IPS DF 4.7 (cell line): ENCODE measurements at regions not wholly inside any gene's neighbourhood (a gene's known extent, or its start where the extent isn't known, plus 50 kb on each side); places are given as distances from the start of the nearest gene placed in this dataset.
"Not testable (repeated sequence)": the region's sequence is repeated elsewhere in the genome, so short reads cannot be mapped to it uniquely, and the experiment has no call there.

Source experiments
- DNase-seq: peaks from one replicate; pipeline ENCODE4 v3.0.0-alpha.2; 2013; ENCODE audit warnings: low spot score; ENCODE audit errors: extremely low read depth

GRCh38 chr4:104330125-104330905, 164.4 kb downstream of the CXXC4 start:
- no peak for DNase-seq

GRCh38 chr4:104326991-104327694, 167.6 kb downstream of the CXXC4 start:
- DNase-seq: not testable (repeated sequence)

- peak; percentile 2 for DNase-seq
Measured at GRCh38 chr4:104302731-104303130, 192.0 kb downstream of the CXXC4 start.

GRCh38 chr4:104294811-104295210, 199.9 kb downstream of the CXXC4 start:
- no peak for DNase-seq

DNA sequence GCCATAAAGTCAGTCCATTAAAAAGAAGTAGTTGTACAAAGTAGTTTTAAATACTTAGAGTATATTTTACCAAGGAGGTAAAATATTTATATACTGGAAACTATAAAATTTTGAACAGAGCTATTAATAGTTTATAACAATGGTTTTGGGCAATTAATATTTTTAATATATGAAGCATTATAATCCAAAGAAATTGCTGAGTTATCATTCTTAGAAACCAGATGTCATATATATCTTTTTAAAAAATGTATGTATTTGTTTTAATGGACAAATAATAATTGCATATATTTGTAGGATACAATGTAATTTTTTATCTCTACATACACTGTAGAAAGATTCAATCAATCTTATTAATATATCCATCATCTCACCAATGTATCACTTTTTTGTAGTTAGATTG, 207.8 kb downstream of the CXXC4 start:
- no peak for DNase-seq

DNA sequence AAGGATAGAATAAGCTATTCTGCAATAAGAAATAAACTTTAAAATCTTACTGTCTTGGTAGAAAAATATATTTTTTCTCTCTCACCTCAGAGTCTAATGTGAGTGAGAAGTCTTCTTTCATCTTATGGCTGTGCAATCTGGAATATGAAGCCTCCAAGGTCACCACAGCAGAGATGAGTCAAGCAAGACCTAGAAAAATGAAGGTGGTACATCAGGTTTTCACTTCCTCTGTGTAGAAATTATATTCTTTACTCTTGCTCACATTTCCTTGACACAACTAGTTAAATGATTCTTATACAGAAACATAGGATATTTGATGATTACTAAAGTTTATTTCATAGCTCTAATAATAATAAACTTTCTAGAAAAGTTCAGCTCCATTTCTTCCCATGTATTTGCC, 211.4 kb downstream of the CXXC4 start:
- no peak for DNase-seq

DNA sequence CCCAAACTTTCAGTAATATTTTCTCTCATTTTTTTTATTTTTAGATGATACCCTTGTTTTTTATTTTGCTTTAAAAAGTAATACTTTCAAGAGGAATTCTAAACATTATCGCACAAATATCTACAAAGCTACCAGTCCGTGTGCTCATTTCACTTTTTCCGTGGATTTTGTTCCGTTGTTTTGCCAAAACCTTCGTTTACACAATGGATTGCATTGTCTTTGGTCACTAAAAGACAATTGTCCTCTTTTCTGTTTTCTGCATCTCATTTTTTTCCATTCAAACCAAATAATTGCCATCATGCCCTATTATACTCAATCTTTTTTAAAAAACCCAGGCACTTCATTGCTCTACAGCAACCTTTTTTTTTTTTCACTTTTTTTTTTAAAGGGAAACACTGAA, 214.9 kb downstream of the CXXC4 start:
- no peak for DNase-seq

DNA sequence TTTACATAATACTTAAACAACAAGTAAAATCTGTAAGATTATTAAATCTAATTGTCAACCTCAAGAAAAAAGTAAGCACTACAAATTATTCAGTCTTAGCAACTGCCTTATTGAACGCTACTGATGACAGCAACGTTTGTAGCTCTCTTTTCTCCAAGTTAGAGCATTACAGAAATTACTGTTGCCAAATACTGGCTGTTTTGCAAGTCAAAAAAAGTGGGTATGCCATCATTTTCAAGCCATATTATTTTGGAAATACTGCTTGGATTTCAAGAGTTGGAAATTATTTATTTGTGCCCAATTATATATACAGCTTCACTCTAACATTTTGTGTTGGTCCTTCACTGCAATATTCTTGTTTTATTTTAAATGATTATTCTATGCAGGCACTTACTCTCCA, 221.7 kb downstream of the CXXC4 start:
- no peak for DNase-seq

GRCh38 chr4:104269603-104270002, 225.1 kb downstream of the CXXC4 start:
- not testable (repeated sequence) for DNase-seq

DNA sequence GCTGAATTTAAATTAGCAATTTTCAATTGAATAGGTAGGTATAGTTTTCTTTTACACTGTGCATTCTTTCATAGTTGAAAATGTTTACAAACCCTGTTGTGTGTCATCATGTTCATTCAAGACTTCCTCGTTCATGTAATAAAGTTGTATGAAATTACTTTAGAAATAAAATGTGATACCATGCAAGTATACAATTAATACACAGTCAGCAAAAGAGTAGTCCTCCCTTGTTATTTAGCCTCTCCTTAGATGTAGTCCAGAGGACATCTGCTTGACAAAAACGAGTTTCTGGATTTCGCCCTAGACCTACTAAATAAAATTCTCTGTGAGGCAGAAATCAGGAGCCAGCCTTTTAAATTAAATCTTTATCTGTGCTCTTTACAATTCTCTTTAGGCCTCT, 231.6 kb downstream of the CXXC4 start:
- DNase-seq: no peak

DNA sequence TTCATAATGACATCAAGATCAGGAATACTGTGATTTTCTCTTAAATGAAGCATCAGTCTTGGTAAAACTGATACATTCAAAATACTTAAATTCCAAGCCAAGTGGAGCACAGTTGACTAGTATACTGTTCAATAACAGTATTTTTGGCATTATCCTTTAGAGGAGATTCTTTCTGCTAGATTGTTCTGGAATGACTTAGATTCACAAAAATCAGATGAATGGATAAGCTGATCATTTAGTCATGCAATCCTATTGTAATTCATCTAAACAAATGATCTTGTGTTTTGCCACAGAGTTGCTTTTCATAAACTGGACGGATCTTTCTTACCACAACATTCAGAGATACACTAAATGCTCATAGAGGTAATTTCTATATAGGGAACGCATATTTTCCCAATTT, 232.0 kb downstream of the CXXC4 start:
- no peak for DNase-seq

DNA sequence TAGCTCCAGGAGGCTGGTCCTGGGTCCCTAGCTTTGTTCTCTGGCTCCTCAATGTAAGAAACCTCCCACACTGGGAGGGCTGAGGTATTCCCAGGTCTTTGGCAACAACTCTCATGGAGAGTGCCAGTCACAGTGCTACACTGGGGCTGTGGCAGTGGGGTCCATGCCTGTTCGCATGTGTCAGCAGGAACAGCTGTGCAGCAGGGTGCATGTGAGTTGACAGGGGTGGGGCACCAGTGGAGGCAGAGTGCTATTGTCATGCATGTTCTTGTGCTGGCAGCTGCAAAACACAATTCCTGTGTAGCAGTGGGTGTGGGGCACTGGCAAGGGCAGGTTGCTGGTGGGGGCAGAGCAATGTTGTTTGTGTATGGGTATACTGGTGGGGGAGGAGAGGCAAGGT, 246.0 kb downstream of the CXXC4 start:
- no peak for DNase-seq

- DNase-seq: no peak
Measured at GRCh38 chr4:104235967-104236366, 258.7 kb downstream of the CXXC4 start.

GRCh38 chr4:104217526-104217925, 277.2 kb downstream of the CXXC4 start:
- DNase-seq: no peak

DNA sequence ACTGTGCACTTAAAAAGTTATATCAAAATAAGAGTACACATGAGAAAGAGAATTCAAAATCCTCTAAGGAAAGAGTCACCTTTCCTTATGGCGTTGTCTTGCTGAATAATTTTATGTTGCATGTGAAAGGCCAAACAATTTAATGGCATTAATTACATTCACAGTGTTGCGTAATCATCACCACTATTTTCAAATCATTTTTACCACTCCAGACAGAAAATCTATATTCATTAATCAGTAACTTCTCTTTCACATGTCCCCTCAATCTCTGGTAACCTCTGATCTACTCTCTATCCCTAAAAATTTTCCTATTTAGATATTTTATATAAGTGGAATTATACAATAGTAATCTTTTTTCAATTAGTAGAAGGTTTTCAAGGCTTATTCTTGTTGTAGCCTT, 283.0 kb downstream of the CXXC4 start:
- no peak for DNase-seq

- DNase-seq: no peak
Measured at GRCh38 chr4:104210420-104210819, 284.3 kb downstream of the CXXC4 start.

DNA sequence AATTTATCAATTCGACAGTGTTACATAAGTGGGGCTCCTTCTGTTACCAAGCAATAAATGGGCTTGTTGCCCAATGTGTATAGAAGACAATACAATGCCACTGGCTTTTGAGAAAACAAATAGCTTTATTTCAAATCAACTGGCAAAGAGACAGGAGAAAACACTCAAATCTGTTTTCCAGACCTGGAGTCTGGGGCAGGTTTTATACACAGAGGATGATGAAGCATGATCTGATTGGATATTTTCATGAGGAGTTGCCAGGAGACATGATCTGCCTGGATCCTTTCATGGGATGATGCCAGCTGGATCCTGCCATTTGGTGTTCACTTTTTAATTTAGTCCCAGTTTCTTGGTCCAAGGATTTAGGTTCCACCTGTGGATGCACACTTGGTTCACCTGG, 287.9 kb downstream of the CXXC4 start:
- no peak for DNase-seq

DNA sequence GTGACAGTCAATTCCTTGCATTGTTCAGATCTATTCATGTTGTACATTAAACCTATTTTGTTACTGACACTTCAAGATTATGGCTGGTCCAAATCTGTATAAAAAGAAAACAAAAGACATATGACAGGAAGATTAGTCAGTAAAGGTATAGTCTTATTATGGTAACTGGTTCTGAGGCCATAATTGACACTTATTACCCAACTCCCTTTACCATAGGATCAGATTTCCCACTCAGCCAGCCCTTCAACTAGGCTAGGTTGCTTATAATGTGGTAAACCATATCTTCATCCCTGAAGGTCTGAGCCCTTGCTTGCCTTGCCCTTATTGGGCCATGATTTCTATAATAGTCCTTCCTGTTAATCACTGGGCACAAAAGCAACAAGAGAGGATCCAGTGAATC, 289.6 kb downstream of the CXXC4 start:
- DNase-seq: no peak

DNA sequence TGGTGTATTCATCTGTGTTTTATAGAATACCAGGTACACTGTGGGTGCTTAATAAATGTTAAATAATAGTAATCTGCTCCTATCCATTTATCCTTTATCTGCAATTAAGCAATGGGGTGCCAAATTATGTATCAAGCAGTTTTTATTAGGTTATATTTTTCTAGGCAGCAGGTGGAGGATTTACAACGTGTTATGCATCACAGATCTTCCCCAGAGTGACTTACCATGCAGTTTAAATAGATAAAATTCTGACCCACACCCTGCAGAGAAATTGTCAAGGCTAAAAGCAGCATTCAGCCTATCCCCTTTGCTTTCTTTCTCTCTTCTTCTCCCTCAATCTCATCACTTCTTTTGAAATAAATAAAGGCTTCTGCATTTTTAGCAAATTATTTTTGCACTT, 306.4 kb downstream of the CXXC4 start:
- no peak for DNase-seq

DNA sequence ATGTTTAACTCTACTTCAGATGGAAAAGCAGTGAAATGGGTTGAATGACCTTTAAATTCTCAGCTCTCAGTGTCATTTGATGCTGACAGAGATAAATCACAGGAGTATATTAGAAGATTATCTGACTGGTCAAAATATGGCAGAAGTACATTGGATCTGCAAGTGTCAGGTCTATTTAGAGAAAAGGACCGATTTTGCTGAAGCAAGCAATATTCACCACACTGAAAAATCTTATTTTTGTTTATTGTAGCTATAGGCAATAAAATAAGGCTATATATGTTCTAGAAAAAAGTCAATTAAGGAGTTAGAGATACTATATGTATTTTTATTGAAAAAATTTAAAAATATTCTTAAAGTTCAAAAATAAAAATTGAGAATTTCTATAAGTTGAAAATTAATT, 325.3 kb downstream of the CXXC4 start:
- DNase-seq: no peak

DNA sequence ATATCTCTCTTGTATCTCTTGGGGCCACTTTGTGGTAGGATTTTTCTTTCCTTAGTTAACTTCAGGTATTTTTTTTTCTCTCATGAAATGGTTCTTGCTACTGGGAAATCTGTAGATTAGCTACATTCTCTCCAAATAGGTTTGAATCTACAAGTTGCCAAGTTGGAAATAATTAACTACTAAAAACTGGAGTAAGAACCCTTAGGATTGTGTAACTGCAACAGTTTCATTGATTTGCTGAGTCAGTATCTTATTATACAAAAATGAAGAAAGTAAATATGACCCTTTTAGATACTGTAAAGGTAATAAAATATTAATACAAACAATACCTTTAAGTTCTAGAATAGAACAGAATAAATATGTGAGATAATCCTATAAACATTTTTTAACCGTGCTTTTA, 327.9 kb downstream of the CXXC4 start:
- no peak for DNase-seq

DNA sequence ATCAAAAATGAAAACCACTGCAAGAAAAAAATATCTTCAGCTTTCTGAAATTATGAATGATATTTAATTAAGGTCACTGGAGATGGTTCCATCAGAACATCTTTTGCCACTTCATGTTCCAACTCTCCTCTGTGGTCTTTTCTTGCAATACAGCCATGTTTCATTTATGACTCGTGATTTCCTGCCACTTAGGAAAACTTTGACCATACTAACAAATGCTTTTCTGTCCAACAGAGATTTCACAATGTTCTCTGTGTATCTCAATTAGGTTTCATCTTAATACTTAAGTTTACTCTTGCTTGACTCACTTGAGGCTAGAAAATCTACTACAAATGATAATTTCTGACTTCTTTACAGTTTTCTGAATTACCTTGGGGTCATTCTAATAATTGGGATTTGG, 330.9 kb downstream of the CXXC4 start:
- no peak for DNase-seq

- DNase-seq: no peak
Measured at GRCh38 chr4:104146048-104146447, 348.6 kb downstream of the CXXC4 start.
